C4-2B (cell line): ENCODE measurements at regions not wholly inside any gene's neighbourhood (a gene's known extent, or its start where the extent isn't known, plus 50 kb on each side); places are given as distances from the start of the nearest gene placed in this dataset.

Experiments
- ZFX ChIP-seq: fragments of 450-650 bp; IDR thresholded peaks from 2 replicates; pipeline ENCODE4 v1.6.1; 2017
- TF ChIP-seq, protein P1 (sequence below): fragments of 450-650 bp; conservative IDR thresholded peaks from 2 replicates; pipeline ENCODE4 v1.5.1; 2017; ENCODE audit warnings: mild to moderate bottlenecking

DNA sequence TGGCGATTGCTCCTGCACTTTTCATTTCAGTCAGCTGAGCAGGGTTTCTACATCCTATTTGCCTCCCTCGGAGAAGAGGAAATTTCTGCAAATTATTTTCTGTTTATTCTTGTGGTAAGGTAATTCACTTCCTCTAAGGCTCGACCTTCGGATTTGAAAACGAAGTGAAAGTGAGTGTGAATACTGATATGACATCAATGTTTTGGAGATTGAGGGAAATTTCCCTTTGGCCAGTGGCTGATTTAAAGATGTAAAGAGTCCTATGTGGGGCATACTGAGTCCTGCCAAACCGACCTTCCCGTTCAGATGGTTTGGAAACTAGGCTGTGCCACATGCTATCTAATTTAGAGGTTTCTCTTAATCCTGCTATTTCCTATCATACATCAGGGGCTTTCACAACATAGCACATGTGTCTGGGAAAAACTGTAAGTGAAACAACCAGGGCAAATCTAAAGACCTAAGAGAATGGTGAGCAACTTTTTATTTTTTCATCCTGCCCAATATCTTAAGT is 112.3 kb downstream of the POSTN start:
- TF ChIP-seq, protein P1, sequence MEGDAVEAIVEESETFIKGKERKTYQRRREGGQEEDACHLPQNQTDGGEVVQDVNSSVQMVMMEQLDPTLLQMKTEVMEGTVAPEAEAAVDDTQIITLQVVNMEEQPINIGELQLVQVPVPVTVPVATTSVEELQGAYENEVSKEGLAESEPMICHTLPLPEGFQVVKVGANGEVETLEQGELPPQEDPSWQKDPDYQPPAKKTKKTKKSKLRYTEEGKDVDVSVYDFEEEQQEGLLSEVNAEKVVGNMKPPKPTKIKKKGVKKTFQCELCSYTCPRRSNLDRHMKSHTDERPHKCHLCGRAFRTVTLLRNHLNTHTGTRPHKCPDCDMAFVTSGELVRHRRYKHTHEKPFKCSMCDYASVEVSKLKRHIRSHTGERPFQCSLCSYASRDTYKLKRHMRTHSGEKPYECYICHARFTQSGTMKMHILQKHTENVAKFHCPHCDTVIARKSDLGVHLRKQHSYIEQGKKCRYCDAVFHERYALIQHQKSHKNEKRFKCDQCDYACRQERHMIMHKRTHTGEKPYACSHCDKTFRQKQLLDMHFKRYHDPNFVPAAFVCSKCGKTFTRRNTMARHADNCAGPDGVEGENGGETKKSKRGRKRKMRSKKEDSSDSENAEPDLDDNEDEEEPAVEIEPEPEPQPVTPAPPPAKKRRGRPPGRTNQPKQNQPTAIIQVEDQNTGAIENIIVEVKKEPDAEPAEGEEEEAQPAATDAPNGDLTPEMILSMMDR: no peak
- TF ChIP-seq ZFX: no peak
